ENCODE measurements at regions not wholly inside any gene's neighbourhood (a gene's known extent, or its start where the extent isn't known, plus 50 kb on each side); places are given as distances from the start of the nearest gene placed in this dataset.
A peak's percentile ranks its signal among the peaks of the same experiment; 100 is the strongest.

DNA sequence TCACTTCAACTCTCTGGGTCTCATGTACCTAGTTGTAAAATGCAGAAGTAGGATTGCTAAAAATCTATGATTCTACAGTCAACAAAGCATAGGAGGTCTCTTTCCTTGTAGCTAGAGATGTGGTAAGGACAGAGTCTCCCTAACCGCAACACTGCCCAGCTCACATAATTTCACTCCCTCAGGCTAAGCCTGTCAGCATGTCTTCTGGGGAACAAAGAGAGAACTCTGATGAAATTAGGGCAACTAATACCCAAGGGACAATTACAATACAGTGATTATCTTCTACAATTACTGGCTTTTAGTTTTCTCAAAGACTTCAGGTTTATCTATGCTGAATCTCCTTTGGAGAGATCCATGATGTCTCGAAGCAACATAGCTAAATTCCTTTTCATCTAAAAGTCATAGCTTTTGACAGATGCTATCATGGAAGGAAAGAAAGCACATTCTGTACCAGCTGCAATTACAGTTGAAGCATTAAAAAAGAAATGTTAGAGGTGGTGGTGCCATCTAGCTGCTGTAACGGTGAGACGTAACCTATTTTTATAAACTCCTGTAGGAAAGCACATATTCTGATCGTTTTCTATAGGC is 141.1 kb upstream of the TARS1 start:
- TF ChIP-seq EZH2 (IDR thresholded peaks at IDR 0.05; ENCODE audit: borderline replicate concordance, insufficient read depth, low read length, poor library complexity, severe bottlenecking), result no peak
- TF ChIP-seq, protein P1, sequence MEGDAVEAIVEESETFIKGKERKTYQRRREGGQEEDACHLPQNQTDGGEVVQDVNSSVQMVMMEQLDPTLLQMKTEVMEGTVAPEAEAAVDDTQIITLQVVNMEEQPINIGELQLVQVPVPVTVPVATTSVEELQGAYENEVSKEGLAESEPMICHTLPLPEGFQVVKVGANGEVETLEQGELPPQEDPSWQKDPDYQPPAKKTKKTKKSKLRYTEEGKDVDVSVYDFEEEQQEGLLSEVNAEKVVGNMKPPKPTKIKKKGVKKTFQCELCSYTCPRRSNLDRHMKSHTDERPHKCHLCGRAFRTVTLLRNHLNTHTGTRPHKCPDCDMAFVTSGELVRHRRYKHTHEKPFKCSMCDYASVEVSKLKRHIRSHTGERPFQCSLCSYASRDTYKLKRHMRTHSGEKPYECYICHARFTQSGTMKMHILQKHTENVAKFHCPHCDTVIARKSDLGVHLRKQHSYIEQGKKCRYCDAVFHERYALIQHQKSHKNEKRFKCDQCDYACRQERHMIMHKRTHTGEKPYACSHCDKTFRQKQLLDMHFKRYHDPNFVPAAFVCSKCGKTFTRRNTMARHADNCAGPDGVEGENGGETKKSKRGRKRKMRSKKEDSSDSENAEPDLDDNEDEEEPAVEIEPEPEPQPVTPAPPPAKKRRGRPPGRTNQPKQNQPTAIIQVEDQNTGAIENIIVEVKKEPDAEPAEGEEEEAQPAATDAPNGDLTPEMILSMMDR (IDR thresholded peaks at IDR 0.05; ENCODE audit: poor library complexity, severe bottlenecking), result peak; percentile 85
- no peak for TF ChIP-seq POLR2AphosphoS5 (IDR thresholded peaks at IDR 0.05)
- no peak for TF ChIP-seq TAF1 (IDR thresholded peaks at IDR 0.05; ENCODE audit: low read depth)

Data from neural cell (in vitro differentiated cells).